B cell (primary cell): ENCODE measurements at regions not wholly inside any gene's neighbourhood (a gene's known extent, or its start where the extent isn't known, plus 50 kb on each side); places are given as distances from the start of the nearest gene placed in this dataset.

Experiments
- ATAC-seq: fragments of 200-7000 bp; cut with Tn5 transposase; one replicate; pipeline ENCODE4 v1.10.0; 2021; ENCODE audit warnings: low read depth, mild to moderate bottlenecking, moderate number of reproducible peaks, moderate library complexity
- CTCF ChIA-PET: fragments of 350-600 bp; sonication (Branson Sonifier 250); formaldehyde crosslinking; loops from one replicate; lab custom pipeline; 2021; ENCODE audit warnings: antibody characterized with exemption, inconsistent platforms; lab: Charles Lee
- POLR2A ChIA-PET: fragments of 350-600 bp; sonication (Branson Sonifier 250); formaldehyde crosslinking; loops from one replicate; lab custom pipeline; 2021; ENCODE audit warnings: antibody characterized with exemption; lab: Charles Lee
- DNase-seq: peaks from one replicate; pipeline ENCODE4 v3.0.0; 2013
- H2AFZ ChIP-seq: 2 replicates; pipeline ENCODE4 v1.6.1; 2012; ENCODE audit warnings: mild to moderate bottlenecking, low read depth, low read length; ENCODE audit not compliant: insufficient read depth, poor library complexity, severe bottlenecking
- H3K27ac ChIP-seq, 2 donors: 1 replicate in 1 of 2; 2 replicates in 1 of 2; pipeline ENCODE4 v1.5.1; 2012 to 2013; ENCODE audit warnings: low read length in 2 of 2, mild to moderate bottlenecking in 2 of 2, moderate library complexity in 1 of 2
- H3K27me3 ChIP-seq, 4 experiments: fragments of 200-600 bp in 1 of 4; sonication (generic) in 1 of 4; replicated peaks in 1 of 4; 1 replicate in 2 of 4; 2 replicates in 2 of 4; pipeline versions ENCODE4 v1.6.1 to v1.7.0; 2013 to 2016; ENCODE audit warnings: low read length in 3 of 4, mild to moderate bottlenecking in 2 of 4, mixed read lengths in 1 of 4, moderate library complexity in 1 of 4; ENCODE audit not compliant: insufficient read depth in 4 of 4, control insufficient read depth in 3 of 4; ENCODE audit errors: control extremely low read depth in 1 of 4
- H3K36me3 ChIP-seq, 2 experiments: replicated peaks in 1 of 2; 1 replicate in 1 of 2; 2 replicates in 1 of 2; pipeline versions ENCODE4 v1.6.1 to v1.7.1; 2013; ENCODE audit warnings: low read length in 1 of 2; ENCODE audit not compliant: insufficient read depth in 2 of 2, control insufficient read depth in 1 of 2; ENCODE audit errors: control extremely low read depth in 1 of 2, extremely low read depth in 1 of 2
- H3K4me1 ChIP-seq, 2 donors: fragments of 200-600 bp in 1 of 2; sonication (generic) in 1 of 2; 1 replicate in 1 of 2; 2 replicates in 1 of 2; pipeline versions ENCODE4 v1.5.1 to v1.6.1; 2013 to 2017; ENCODE audit warnings: low read length in 2 of 2; ENCODE audit not compliant: control insufficient read depth in 2 of 2, insufficient read depth in 2 of 2
- H3K4me2 ChIP-seq: replicated peaks from 2 replicates; pipeline ENCODE3; 2012; ENCODE audit warnings: mild to moderate bottlenecking, low read depth, low read length; ENCODE audit not compliant: poor library complexity, severe bottlenecking
- H3K4me3 ChIP-seq, 5 experiments: fragments of 200-600 bp in 1 of 5; sonication (generic) in 1 of 5; 1 replicate in 3 of 5; 2 replicates in 2 of 5; pipeline versions ENCODE4 v1.5.1 to v1.7.0; 2011 to 2016; ENCODE audit warnings: low read length in 4 of 5, mild to moderate bottlenecking in 4 of 5, low read depth in 2 of 5, control low read depth in 1 of 5, moderate library complexity in 1 of 5; ENCODE audit not compliant: insufficient read depth in 1 of 5; ENCODE audit errors: control extremely low read depth in 1 of 5, extremely low read depth in 1 of 5
- H3K79me2 ChIP-seq: fragments of 200-600 bp; sonication (generic); one replicate; pipeline ENCODE4 v1.6.0; 2016; ENCODE audit warnings: low read length; ENCODE audit not compliant: control insufficient read depth, insufficient read depth
- H3K9ac ChIP-seq: fragments of 200-600 bp; sonication (generic); 2 replicates; pipeline ENCODE4 v1.6.1; 2017; ENCODE audit warnings: mild to moderate bottlenecking, low read length, moderate library complexity
- H3K9me3 ChIP-seq, 3 donors: one replicate each; pipeline versions ENCODE4 v1.6.1 to v1.7.1; 2013; ENCODE audit warnings: low read length in 2 of 3; ENCODE audit not compliant: control insufficient read depth in 2 of 3, insufficient read depth in 1 of 3; ENCODE audit errors: control extremely low read depth in 1 of 3
- H4K20me1 ChIP-seq: 2 replicates; pipeline ENCODE4 v1.6.0; 2012; ENCODE audit warnings: mild to moderate bottlenecking, low read length; ENCODE audit not compliant: insufficient read depth, control insufficient read depth, poor library complexity, severe bottlenecking
- H3K27ac Mint-ChIP-seq: one replicate; pipeline ENCODE4 v1.8.0; 2021; ENCODE audit warnings: mixed read lengths
- H3K27me3 Mint-ChIP-seq: one replicate; pipeline ENCODE4 v1.8.0; 2021; ENCODE audit warnings: mixed read lengths
- H3K4me1 Mint-ChIP-seq: one replicate; pipeline ENCODE4 v1.8.0; 2021; ENCODE audit warnings: mixed read lengths
- H3K4me3 Mint-ChIP-seq: one replicate; pipeline ENCODE4 v1.8.0; 2021; ENCODE audit warnings: mixed read lengths
- H3K9me3 Mint-ChIP-seq: one replicate; pipeline ENCODE4 v1.8.0; 2022; ENCODE audit warnings: mixed read lengths; ENCODE audit not compliant: insufficient read depth
- EZH2 ChIP-seq: IDR thresholded peaks from 2 replicates; pipeline ENCODE4 v1.6.1; 2012; ENCODE audit warnings: borderline replicate concordance, low read depth, mild to moderate bottlenecking, moderate library complexity, low read length; ENCODE audit not compliant: insufficient read depth, poor library complexity, severe bottlenecking
- WGBS: methylation state at CpG from one replicate; pipeline ENCODE4 v1.1.5; 2013; ENCODE audit warnings: missing lambda C conversion rate; ENCODE audit not compliant: insufficient coverage; 5-methylcytosine and 5-hydroxymethylcytosine counted together
- intact Hi-C: fragments of 100-400 bp; cut with micrococcal nuclease; formaldehyde crosslinking; loops from one replicate; pipeline ENCODE4 v1.10.0; 2022
- TF ChIP-seq, protein P1 (sequence below): fragments of 200-600 bp; IDR thresholded peaks from one replicate; pipeline ENCODE4 v1.8.0; 2022; ENCODE audit warnings: antibody characterized with exemption, mild to moderate bottlenecking

DNA sequence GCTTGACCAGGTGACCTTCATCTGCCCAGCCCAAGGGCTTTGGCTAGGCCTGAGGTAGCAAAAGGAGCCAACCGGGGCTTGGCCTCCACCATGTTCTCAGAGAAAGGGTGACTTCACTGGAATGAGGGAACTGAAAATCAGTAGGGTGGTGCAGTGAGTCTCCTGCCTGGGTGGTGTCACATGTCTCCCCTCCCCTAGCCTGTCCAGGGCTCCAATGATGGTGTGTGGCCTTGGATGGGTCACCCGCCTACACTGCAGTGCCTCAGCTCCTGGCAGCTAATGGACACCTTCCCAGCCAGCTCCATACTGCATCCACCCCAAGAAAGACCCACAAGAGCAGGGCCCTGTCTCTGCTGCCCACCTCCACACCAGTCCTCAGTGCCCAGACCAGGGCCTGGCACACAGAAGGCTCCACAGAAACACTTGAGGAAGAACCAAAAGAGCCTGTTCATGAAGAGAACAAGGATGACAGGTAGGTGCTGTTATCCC lies 678.7 kb downstream of the MATN1 start:
- intact Hi-C loops: no loop called here
- Histone ChIP-seq H3K79me2 (no peaks in the 10 kb centered on the region), H3K4me2 (no peak overlapping the region), H4K20me1 (no peaks in the 10 kb centered on the region), H3K4me3 (no peak overlapping the region), H3K9ac (no peak overlapping the region), H3K4me1 (no peaks in the 10 kb centered on the region), H3K27ac (no peak overlapping the region), H3K27me3 (no peaks in the 10 kb centered on the region), H3K9me3 (peaks cover 0 to 35% (median 0%) of the 10 kb centered on the region in 3 donors), H3K36me3 (no peaks in the 10 kb centered on the region), H2AFZ (no peak overlapping the region)
- Mint-ChIP-seq H3K27ac (no peak overlapping the region), H3K4me3 (no peak overlapping the region), H3K27me3 (peaks cover 5% of the 10 kb centered on the region), H3K4me1 (no peaks in the 10 kb centered on the region), H3K9me3 (no peaks in the 10 kb centered on the region)
- TF ChIP-seq, protein P1, sequence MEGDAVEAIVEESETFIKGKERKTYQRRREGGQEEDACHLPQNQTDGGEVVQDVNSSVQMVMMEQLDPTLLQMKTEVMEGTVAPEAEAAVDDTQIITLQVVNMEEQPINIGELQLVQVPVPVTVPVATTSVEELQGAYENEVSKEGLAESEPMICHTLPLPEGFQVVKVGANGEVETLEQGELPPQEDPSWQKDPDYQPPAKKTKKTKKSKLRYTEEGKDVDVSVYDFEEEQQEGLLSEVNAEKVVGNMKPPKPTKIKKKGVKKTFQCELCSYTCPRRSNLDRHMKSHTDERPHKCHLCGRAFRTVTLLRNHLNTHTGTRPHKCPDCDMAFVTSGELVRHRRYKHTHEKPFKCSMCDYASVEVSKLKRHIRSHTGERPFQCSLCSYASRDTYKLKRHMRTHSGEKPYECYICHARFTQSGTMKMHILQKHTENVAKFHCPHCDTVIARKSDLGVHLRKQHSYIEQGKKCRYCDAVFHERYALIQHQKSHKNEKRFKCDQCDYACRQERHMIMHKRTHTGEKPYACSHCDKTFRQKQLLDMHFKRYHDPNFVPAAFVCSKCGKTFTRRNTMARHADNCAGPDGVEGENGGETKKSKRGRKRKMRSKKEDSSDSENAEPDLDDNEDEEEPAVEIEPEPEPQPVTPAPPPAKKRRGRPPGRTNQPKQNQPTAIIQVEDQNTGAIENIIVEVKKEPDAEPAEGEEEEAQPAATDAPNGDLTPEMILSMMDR: no peak
- no peak for TF ChIP-seq EZH2
- CTCF ChIA-PET: no interaction called here
- POLR2A ChIA-PET: no interaction called here
- DNase-seq (no peak), ATAC-seq (no peak)
- WGBS: 91% methylated on average over 2 of the region's 2 CpGs

DNA sequence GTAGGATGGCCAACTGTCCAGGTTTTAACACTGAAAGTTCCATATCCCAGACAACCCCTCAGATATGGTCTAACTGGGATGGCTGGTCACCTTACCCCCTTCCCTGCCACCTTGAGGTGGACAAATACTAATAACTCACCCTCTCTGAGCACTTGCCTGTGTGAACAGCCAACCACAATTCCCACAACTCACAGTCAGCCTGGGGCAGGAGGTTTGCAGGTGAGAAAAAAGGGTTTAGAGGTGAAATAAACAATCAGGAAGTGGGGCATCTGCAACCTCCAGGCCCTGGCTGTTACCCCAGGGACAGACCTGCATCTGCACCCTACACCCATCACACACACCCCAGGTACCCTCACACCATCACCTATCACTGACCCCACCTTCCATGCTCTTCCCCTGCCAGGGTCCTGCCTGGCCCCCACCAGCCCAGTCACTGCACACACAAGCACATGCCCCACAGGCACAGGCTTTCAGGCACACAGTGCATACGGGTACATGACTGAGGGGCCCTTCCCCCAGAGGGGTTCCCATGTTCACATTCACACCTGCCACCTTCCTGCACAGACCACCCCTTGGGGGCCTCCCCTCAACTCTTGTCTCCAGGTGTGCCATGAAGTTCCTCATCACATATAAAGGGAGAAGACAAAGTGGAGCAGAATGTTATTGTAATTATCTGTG lies 679.5 kb downstream of the MATN1 start:
- H3K4me3 ChIP-seq: no peak overlapping the region
- POLR2A ChIA-PET: no interaction called here
- Mint-ChIP-seq H3K4me1 (no peaks in the 10 kb centered on the region), H3K9me3 (no peaks in the 10 kb centered on the region), H3K4me3 (no peak overlapping the region), H3K27ac (no peak overlapping the region), H3K27me3 (peaks cover 8% of the 10 kb centered on the region)
- no peak overlapping the region for H3K9ac ChIP-seq
- no peaks in the 10 kb centered on the region for H3K4me1 ChIP-seq
- no peak for ATAC-seq
- intact Hi-C loops: no loop called here
- no peaks in the 10 kb centered on the region for H3K79me2 ChIP-seq
- H3K36me3 ChIP-seq: no peaks in the 10 kb centered on the region
- no peak overlapping the region for H3K4me2 ChIP-seq
- H2AFZ ChIP-seq: no peak overlapping the region
- no peak for DNase-seq
- H3K9me3 ChIP-seq: peaks cover 0 to 35% (median 0%) of the 10 kb centered on the region in 3 donors
- CTCF ChIA-PET: no interaction called here
- no peaks in the 10 kb centered on the region for H3K27me3 ChIP-seq
- H3K27ac ChIP-seq: no peak overlapping the region
- H4K20me1 ChIP-seq: no peaks in the 10 kb centered on the region
- TF ChIP-seq EZH2: no peak
- TF ChIP-seq, protein P1: no peak
- 71% methylated on average over 1 of the region's 1 CpG for WGBS
